GM12892 (cell line): ENCODE measurements at regions not wholly inside any gene's neighbourhood (a gene's known extent, or its start where the extent isn't known, plus 50 kb on each side); places are given as distances from the start of the nearest gene placed in this dataset.

Experiments
- POLR2A ChIP-seq: IDR thresholded peaks from 2 replicates; pipeline ENCODE4 v1.6.1; 2011; ENCODE audit warnings: low read depth, low read length, control low read depth
- TAF1 ChIP-seq: IDR thresholded peaks from 2 replicates; pipeline ENCODE4 v1.6.1; 2011; ENCODE audit warnings: low read depth, mild to moderate bottlenecking, control low read depth, low read length, borderline replicate concordance

- TF ChIP-seq POLR2A (no peak), TAF1 (no peak)
Observed at GRCh38 chrX:113422323-113422722, 581.7 kb upstream of the AMOT start.
